ENCODE measurements at regions not wholly inside any gene's neighbourhood (a gene's known extent, or its start where the extent isn't known, plus 50 kb on each side); places are given as distances from the start of the nearest gene placed in this dataset.
A peak's percentile ranks its signal among the peaks of the same experiment; 100 is the strongest.

- intact Hi-C loops (cut with DNase I; ENCODE audit: low total_unique reads) (no loop called here), in situ Hi-C loops (cut with MboI; ENCODE audit: low pct_ligation_motif_present in 1 of 4, low pct_unique_long_range_greater_than_20kb in 1 of 4, low sequenced_read_pairs in 3 of 4) (loop anchor here in 1 of 4 donors (25.0 kb wide), 1 partner anchor 409 kb away; no protein-coding TSS in a partner anchor)
- DNase-seq: no peak
- TF ChIP-seq EP300 (IDR thresholded peaks at IDR 0.05; ENCODE audit: low read depth) (no peak), POLR2A (IDR thresholded peaks at IDR 0.05) (no peak), POLR2AphosphoS5 (IDR thresholded peaks at IDR 0.05) (no peak)
- TF ChIP-seq, protein P1, sequence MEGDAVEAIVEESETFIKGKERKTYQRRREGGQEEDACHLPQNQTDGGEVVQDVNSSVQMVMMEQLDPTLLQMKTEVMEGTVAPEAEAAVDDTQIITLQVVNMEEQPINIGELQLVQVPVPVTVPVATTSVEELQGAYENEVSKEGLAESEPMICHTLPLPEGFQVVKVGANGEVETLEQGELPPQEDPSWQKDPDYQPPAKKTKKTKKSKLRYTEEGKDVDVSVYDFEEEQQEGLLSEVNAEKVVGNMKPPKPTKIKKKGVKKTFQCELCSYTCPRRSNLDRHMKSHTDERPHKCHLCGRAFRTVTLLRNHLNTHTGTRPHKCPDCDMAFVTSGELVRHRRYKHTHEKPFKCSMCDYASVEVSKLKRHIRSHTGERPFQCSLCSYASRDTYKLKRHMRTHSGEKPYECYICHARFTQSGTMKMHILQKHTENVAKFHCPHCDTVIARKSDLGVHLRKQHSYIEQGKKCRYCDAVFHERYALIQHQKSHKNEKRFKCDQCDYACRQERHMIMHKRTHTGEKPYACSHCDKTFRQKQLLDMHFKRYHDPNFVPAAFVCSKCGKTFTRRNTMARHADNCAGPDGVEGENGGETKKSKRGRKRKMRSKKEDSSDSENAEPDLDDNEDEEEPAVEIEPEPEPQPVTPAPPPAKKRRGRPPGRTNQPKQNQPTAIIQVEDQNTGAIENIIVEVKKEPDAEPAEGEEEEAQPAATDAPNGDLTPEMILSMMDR (IDR thresholded peaks at IDR 0.05): no peak
- H3K36me3 ChIP-seq: no peaks in the 10 kb centered on the region
- no peak overlapping the region for H3K27ac ChIP-seq
- H3K27me3 ChIP-seq: no peaks in the 10 kb centered on the region
- H3K4me3 ChIP-seq: no peak overlapping the region
- H3K9me3 ChIP-seq: no peaks in the 10 kb centered on the region
- no peaks in the 10 kb centered on the region for H3K4me1 ChIP-seq
- 83 to 88% methylated on average over 4 of the region's 4 CpGs for WGBS, 2 donors (ENCODE audit: low coverage in 1 of 2)
Observed at GRCh38 chr12:87671757-87672156, 357.4 kb downstream of the C12orf50 start.

GRCh38 chr12:87670448-87670847 is 358.8 kb downstream of the C12orf50 start:
- no peaks in the 10 kb centered on the region for H3K27me3 ChIP-seq
- H3K36me3 ChIP-seq: no peaks in the 10 kb centered on the region
- in situ Hi-C loops (cut with MboI; ENCODE audit: low pct_ligation_motif_present in 1 of 4, low pct_unique_long_range_greater_than_20kb in 1 of 4, low sequenced_read_pairs in 3 of 4): loop anchor here in 1 of 4 donors (25.0 kb wide), 1 partner anchor 408 kb away; no protein-coding TSS in a partner anchor
- no peak overlapping the region for H3K27ac ChIP-seq
- WGBS, 2 donors (ENCODE audit: low coverage in 1 of 2): 85 to 93% methylated on average over 7 of the region's 7 CpGs
- H3K4me3 ChIP-seq: no peak overlapping the region
- no peaks in the 10 kb centered on the region for H3K4me1 ChIP-seq
- TF ChIP-seq EP300 (IDR thresholded peaks at IDR 0.05; ENCODE audit: low read depth): no peak
- TF ChIP-seq POLR2A (IDR thresholded peaks at IDR 0.05): no peak
- no peak for TF ChIP-seq POLR2AphosphoS5 (IDR thresholded peaks at IDR 0.05)
- TF ChIP-seq, protein P1 (IDR thresholded peaks at IDR 0.05): no peak
- intact Hi-C loops (cut with DNase I; ENCODE audit: low total_unique reads): no loop called here
- H3K9me3 ChIP-seq: no peaks in the 10 kb centered on the region
- no peak for DNase-seq

GRCh38 chr12:87667378-87667777 is 361.8 kb downstream of the C12orf50 start:
- no peak for DNase-seq
- Histone ChIP-seq H3K36me3 (no peaks in the 10 kb centered on the region), H3K9me3 (no peaks in the 10 kb centered on the region), H3K27ac (no peak overlapping the region), H3K4me3 (no peak overlapping the region), H3K27me3 (no peaks in the 10 kb centered on the region), H3K4me1 (peaks cover 0 to 3% (median 0%) of the 10 kb centered on the region in 4 donors)
- in situ Hi-C loops (cut with MboI; ENCODE audit: low pct_ligation_motif_present in 1 of 4, low pct_unique_long_range_greater_than_20kb in 1 of 4, low sequenced_read_pairs in 3 of 4): loop anchor here in 1 of 4 donors (25.0 kb wide), 1 partner anchor 405 kb away; no protein-coding TSS in a partner anchor
- WGBS, 2 donors (ENCODE audit: low coverage in 1 of 2): 43 to 52% methylated on average over 2 of the region's 2 CpGs
- TF ChIP-seq, protein P1 (IDR thresholded peaks at IDR 0.05): no peak
- TF ChIP-seq POLR2AphosphoS5 (IDR thresholded peaks at IDR 0.05) (no peak), EP300 (IDR thresholded peaks at IDR 0.05; ENCODE audit: low read depth) (no peak), POLR2A (IDR thresholded peaks at IDR 0.05) (no peak)
- intact Hi-C loops (cut with DNase I; ENCODE audit: low total_unique reads): no loop called here

GRCh38 chr12:87661786-87662377 is 367.3 kb downstream of the C12orf50 start:
- intact Hi-C loops (cut with DNase I; ENCODE audit: low total_unique reads) (no loop called here), in situ Hi-C loops (cut with MboI; ENCODE audit: low pct_ligation_motif_present in 1 of 4, low pct_unique_long_range_greater_than_20kb in 1 of 4, low sequenced_read_pairs in 3 of 4) (loop anchor here in 1 of 4 donors (25.0 kb wide), 1 partner anchor 400 kb away; no protein-coding TSS in a partner anchor)
- Histone ChIP-seq H3K27ac (peak overlapping the region in 2 of 4 donors; percentile 11 to 43), H3K4me1 (peaks cover 0 to 13% (median 3%) of the 10 kb centered on the region in 4 donors), H3K4me3 (peak overlapping the region in 3 of 4 donors; percentile 18 to 40 (median 31)), H3K36me3 (no peaks in the 10 kb centered on the region), H3K9me3 (no peaks in the 10 kb centered on the region), H3K27me3 (no peaks in the 10 kb centered on the region)
- 38% methylated on average over 5 of the region's 5 CpGs for WGBS, 2 donors (ENCODE audit: low coverage in 1 of 2)
- TF ChIP-seq POLR2A (IDR thresholded peaks at IDR 0.05) (no peak), EP300 (IDR thresholded peaks at IDR 0.05; ENCODE audit: low read depth) (no peak), POLR2AphosphoS5 (IDR thresholded peaks at IDR 0.05) (no peak)
- TF ChIP-seq, protein P1 (IDR thresholded peaks at IDR 0.05): no peak
- no peak for DNase-seq

Measured in transverse colon (tissue), 4 donors.